ENCODE measurements at regions not wholly inside any gene's neighbourhood (a gene's known extent, or its start where the extent isn't known, plus 50 kb on each side); places are given as distances from the start of the nearest gene placed in this dataset.

GRCh38 chr12:131260251-131260905 lies 306.7 kb downstream of the ADGRD1 start:
- DNase-seq (no peak), ATAC-seq (no peak)

GRCh38 chr12:131260954-131261353 lies 307.2 kb downstream of the ADGRD1 start:
- no peaks in the 10 kb centered on the region for H3K9me3 ChIP-seq
- no peaks in the 10 kb centered on the region for H3K4me1 ChIP-seq
- TF ChIP-seq POLR2A (IDR thresholded peaks at IDR 0.05) (no peak), CTCF (IDR thresholded peaks at IDR 0.05) (no peak)
- no peak for ATAC-seq
- no peaks in the 10 kb centered on the region for H3K36me3 ChIP-seq
- WGBS, 4 donors, result 51 to 71% (median 66%) methylated on average over 6 of the region's 6 CpGs
- no peak for DNase-seq
- peaks cover 0 to 7% (median 0%) of the 10 kb centered on the region in 9 donors for H3K27me3 ChIP-seq
- H3K4me3 ChIP-seq, result no peak overlapping the region
- intact Hi-C loops (cut with DNase I), result no loop called here
- no peak overlapping the region for H3K27ac ChIP-seq

More at GRCh38 chr12:131260251-131260905, 306.7 kb downstream of the ADGRD1 start:
- WGBS, 4 donors, result 71 to 78% (median 77%) methylated on average over 14 to 16 of the region's 16 CpGs
- H3K27ac ChIP-seq, result no peak overlapping the region
- intact Hi-C loops (cut with DNase I), result no loop called here
- no peak overlapping the region for H3K4me3 ChIP-seq
- no peaks in the 10 kb centered on the region for H3K4me1 ChIP-seq
- H3K27me3 ChIP-seq, result peaks cover 0 to 7% (median 0%) of the 10 kb centered on the region in 9 donors
- no peak for TF ChIP-seq CTCF (IDR thresholded peaks at IDR 0.05)
- TF ChIP-seq POLR2A (IDR thresholded peaks at IDR 0.05), result no peak
- H3K9me3 ChIP-seq, result no peaks in the 10 kb centered on the region
- no peaks in the 10 kb centered on the region for H3K36me3 ChIP-seq

GRCh38 chr12:131261906-131262305 lies 308.2 kb downstream of the ADGRD1 start:
- WGBS, 4 donors, result 78 to 92% (median 81%) methylated on average over 17 of the region's 17 CpGs
- Histone ChIP-seq H3K4me3 (no peak overlapping the region), H3K27me3 (peaks cover 0 to 3% (median 0%) of the 10 kb centered on the region in 9 donors), H3K4me1 (no peaks in the 10 kb centered on the region), H3K36me3 (no peaks in the 10 kb centered on the region), H3K27ac (no peak overlapping the region), H3K9me3 (no peaks in the 10 kb centered on the region)
- no peak for DNase-seq
- ATAC-seq, result no peak
- TF ChIP-seq POLR2A (IDR thresholded peaks at IDR 0.05) (no peak), CTCF (IDR thresholded peaks at IDR 0.05) (no peak)
- intact Hi-C loops (cut with DNase I), result no loop called here

- Histone ChIP-seq H3K27me3 (no peaks in the 10 kb centered on the region), H3K27ac (no peak overlapping the region), H3K4me1 (peaks cover 0 to 6% (median 0%) of the 10 kb centered on the region in 12 donors), H3K36me3 (no peaks in the 10 kb centered on the region), H3K9me3 (no peaks in the 10 kb centered on the region), H3K4me3 (no peak overlapping the region)
- DNase-seq, result peak in 1 of 5 donors; percentile 10
- TF ChIP-seq CTCF (IDR thresholded peaks at IDR 0.05) (no peak), POLR2A (IDR thresholded peaks at IDR 0.05) (no peak)
- 75 to 83% (median 81%) methylated on average over 10 of the region's 10 CpGs for WGBS, 4 donors
- intact Hi-C loops (cut with DNase I), result no loop called here
- no peak for ATAC-seq
Measured at GRCh38 chr12:131263626-131264025, 309.9 kb downstream of the ADGRD1 start.
